Fibroblast of skin of abdomen (primary cell): ENCODE measurements at regions not wholly inside any gene's neighbourhood (a gene's known extent, or its start where the extent isn't known, plus 50 kb on each side); places are given as distances from the start of the nearest gene placed in this dataset.

ENCODE experiments used
- DNase-seq: peaks from one replicate; pipeline ENCODE4 v3.0.0-alpha.2; 2013

DNA sequence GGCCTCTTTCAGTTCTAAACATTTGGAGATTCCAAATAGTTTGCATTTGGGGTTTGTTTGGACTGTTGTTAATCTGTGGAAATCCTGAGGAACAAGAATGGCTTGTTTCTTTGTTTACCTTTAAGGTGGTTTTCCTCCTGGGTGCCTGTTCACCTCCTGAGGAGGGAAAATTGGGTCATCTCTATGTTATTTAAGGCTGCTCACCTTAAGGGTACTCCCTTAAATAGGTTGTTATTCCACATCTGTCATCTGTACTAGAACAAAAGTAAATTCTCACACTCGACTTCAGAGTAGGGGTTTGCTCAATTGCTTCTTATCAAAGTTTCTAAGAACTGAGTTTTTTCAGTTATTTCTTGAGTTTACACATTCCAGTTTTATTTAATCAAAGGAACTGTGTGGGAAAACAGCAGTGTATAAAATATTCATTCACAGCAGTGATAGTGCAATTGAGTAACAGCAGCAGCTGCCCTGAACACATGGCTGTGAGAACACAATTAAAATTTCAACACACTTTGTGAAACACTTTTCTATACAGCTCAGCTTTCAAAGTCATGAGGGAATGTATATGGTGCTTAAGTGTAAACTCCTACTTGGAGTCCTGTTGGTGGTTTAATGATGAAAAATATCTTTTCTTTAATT, 238.5 kb upstream of the PGRMC2 start:
- DNase-seq = peak; percentile 46

DNA sequence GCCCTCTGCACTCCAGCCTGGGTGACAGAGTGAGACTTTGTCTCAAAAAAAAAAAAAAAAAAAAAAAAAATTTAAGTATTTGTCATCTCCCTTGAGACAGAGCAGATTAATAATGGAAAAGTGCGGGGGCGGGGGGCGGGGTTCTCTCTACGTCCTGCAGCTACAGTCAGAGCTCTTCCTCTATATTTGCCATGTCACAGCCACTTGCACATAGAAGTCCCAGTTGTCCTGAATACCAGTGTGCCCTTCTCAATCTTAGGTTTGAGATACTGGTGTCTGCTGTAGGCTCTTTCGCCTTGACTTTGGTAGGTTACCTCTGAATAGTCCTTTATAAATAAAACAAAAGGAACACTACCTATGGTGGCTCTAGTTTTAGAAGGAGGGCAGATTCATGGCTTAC, 237.8 kb upstream of the PGRMC2 start:
- DNase-seq = peak; percentile 39

DNA sequence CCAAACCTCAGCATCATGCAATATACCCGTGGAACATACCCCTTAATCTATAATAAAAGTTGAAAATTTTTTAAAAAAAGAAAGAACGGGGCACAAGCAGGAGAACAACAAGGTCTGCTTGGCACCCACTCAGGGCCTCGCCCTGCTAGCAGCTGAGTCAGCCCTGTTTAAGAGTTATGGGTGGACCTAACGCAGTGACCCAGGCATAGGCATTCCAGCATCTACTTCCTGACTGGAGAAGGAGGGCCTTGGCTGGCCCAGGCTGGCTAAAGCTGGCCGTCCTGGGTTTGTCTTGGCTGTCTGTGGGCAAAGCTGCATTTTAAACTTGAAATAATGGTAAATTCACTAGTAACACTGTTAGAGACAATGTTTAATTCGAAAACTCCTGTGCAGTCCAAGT, 236.7 kb upstream of the PGRMC2 start:
- DNase-seq = peak; percentile 55

DNA sequence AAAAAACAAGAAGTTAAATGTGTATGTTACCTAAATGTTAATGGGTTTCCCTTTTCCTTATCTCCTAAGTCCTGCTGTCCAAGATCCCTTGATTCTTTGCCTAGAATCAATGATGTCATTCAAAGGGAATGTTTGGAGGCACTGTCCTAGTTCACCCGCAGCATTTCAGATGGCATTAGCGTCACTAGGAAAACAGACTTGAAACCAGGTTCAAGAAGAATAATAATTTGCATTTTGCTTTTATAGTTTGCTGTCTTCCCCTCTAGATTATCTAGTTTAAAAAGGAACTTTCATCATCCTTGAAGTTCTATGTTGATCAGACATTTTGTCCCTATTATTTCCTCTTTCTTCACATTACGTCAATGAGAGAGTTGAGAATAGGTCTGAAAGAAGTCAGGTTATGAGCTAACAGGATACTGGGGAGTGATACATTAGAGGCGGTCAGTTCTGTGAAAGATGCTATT, 234.1 kb upstream of the PGRMC2 start:
- peak; percentile 25 for DNase-seq

DNA sequence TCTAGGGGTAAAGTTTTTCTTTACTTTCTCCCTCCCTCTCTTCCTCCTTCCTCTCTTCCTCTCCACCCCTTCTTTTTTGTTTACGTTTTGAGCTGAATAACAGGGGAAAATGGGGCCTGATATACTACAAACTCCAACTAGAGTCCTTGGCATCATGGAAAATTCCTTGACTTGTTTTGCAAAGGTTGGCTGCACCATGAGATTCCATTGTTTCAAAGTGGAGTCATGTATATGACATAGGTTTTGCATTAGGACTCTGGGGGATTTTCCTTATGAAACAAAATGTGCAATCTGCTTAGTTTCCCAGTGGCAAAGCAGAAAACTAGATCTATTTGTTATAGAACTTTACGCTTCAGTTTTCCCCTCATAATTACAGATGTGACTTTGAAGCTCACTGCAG, 233.5 kb upstream of the PGRMC2 start:
- DNase-seq = peak; percentile 30

DNA sequence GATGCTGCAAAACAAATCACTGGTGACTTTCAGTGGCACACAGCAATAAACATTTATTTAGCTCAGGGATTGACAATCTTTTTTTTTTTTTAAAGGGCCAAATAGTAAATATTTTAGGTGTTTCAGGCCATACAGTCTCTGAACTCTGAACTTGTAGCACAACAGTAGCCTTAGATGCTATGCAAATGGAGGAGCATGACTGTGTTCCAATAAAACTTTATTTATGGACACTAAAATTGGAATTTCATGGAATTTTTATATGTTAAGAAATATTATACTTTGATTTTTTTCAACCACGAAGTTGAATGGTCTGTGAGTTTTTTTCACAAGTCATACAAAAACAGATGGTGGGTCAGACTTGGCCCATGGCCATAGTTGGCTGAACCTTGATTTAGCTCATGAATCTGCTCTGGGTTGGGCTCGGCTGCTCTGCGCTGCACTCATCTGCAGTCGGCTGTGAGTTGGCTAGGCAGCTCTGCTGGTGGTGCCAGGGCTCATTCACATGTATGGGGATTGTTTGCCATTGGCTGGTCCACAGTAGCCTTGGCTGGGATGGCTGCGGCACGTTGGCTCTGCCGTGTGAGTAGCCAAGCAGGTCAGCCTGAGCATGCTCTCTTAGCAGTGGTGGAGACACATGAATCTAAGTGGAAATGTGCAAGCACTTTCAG, 231.7 kb upstream of the PGRMC2 start:
- peak; percentile 53 for DNase-seq

DNA sequence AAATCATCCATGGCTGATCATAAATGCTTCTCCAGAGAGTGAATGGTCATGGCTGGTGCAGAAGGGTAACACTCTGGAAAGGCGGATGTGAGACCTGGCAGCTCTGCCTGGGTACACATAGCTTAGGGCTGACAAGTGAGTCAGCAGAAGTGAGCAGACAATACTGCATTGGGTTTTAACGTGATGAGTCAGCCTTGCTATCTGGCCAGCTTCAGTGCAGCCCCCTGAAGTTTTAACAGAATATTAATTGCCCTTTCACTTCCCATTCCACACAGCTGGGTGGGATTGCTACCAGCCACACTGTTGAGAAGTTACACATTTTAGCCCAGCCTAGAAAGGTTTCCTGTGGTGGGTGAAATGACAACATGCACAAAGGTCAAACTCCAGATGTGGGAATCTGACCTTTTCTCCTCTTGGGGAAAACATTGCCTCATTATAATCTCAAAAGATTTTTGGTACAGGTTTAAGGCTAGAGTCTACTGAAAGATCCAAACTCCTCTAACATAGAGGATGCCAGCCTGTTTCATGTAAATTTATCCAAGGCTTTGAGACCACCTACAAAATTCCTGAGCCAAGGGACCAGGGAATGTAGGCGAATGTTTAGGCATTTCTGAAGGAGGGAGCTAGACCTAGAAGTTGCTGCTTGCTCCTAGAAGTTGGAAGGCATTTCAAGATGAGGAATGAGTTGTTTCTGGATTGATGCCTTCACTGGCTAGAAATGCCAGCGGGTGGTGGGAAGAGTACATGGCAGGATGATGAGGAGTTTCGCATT, 230.3 kb upstream of the PGRMC2 start:
- peak; percentile 98 for DNase-seq

DNA sequence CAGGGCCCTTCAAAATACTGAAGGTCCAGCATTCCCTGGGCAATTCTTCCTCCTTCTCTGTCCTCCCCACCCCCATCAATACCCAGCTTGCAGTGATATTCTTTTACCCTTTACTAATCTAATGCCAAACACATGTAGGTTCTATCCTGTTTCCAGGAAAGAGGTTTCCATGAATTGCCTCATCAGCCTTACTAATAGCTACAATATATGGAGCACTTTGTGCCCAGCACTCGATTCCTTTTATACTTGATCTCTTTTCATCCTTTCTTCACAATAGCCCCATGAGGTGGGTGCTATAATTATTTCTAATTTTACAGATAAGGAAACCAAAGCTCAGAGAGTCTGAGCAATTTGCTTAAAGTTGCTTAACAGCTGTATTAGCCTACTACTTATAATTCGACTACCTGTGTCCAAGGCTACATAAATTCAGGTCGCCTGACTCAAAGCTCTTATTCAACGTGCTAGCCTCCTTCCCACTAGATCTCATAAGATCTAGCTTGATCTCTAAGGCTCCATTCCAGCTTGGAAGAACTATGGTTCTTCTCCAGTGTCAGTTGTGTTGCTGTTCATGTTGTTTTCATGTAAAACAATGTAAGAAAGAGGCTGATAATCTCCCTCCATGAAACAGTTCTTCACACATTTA, 229.6 kb upstream of the PGRMC2 start:
- DNase-seq = peak; percentile 88

DNA sequence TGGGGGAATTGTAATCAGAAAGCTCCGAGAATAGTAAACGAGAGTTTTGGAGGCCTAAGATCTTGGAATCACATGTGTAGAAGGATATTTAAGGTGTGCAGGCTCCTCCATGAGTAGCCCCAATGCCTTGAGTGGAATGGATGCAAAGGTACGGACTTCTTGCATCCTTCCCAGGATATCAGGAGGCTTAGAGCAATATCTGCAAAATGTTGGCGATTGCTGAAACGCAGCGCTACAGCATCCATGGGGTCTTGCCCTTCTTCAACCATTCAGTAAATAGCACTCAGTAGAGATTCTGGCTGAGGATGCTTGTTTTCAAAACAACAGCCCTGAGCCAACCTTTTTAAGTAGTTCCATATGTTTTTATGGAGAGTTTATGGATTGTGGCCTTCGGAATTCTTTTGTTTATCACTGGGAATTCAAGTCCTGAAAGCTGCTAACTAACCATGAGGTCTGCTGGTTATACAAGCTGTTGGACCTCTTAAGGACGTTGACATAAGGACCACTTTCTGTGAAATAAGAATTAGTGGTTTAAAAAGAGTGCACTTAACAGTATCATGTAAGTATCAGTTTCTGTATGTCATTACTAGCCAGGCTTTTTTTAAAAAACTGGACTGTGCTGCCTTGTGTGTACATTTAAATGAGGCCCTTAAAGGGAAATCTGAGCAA, 228.8 kb upstream of the PGRMC2 start:
- DNase-seq = peak; percentile 91

DNA sequence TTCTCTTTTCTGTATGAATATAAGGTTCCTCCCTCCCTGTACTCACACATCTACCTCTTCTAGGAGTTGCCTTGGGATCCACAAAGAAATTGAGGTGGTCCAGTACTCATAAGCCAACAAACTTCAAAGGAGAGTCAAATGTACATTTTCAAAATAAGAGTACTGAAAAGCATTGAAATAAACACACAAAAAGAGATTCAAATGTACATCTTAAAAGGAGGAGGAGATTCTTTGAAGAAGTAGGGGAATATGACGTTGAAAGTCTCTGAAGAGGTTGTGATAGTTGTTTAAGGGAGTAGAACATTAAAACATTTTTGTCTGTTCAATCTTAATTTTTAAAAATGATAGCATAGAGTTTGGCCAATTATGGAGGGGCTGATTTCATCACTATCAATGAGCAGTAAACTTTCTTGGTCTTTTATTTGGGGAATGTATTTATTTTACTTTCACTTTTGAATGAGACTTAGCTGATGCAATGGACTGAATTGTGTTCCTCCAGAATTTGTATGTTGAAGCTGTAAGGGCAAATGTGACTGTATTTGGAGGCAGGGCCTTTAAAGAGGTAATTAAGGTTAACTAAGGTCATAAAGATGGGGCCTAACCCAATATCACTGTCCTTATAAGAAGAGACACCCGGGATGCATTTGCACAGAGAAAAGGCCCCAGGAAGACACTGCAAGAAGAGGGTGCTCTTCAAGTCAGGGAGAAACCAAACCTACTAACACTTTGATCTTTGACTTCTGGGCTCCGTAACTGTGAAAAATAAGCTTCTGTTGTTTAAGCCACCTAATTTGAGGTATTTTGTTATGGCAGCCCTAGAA, 226.3 kb upstream of the PGRMC2 start:
- DNase-seq = peak; percentile 69

DNA sequence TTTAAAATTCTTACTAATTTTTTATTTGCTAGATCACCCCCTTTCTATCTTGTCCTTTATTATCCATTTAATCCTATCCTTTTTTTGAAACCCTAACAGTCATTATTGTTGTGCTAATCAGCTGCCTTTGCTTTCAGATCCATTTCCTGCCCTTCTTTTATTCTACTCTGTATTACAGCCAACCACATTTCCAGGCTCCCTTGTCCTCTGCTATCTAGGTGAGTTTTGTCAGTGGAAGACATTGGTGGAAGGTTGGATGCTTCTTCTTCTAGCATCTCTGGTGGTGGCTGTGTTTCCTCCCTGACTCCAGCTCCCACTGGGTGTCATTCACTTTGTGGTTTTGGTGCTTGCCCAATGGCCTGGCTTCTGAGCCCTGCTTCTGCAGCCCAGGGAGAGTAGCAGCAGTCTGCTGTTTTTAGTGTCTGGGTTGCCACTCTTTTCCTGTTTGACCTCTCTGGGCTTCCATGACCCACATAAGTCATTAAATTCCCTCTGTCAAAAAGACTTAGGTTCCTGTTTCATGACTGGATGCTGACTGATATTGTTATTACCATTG, 225.2 kb upstream of the PGRMC2 start:
- peak; percentile 13 for DNase-seq

DNA sequence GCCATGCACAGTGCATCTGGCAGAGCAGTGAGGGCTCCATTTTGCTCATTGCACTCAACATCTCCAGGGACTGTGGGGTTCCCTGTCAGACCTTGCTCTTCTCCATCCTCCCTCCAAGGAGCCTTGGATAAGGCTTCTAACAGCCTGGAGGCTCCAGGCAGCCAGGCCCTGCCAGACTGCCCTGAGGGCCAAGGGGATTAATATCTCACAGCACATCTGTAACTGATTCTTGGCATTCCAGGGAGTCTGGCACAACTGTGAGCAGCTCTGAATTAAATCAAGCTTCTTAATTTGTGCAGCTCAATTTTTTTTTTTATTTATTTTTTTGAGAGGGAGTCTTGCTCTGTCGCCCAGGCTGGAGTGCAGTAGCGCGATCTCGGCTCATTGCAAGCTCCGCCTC, 224.5 kb upstream of the PGRMC2 start:
- DNase-seq = peak; percentile 65

DNA sequence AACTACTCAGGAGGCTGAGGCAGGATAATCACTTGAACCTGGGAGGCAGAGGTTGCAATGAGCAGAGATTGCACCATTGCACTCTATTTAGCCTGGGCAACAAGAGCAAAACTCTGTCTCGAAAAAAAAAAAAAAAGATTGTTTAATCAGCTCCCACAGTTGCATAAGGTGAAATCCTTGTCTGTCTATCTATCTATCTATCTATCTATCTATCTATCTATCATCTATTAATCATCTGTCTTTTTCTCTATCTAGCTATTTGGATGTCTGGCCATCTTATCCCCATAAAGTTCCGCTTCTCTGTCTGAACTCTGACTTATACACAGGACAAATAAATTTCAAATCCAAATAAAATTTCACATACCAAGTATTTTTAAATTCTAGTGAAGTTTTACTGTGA, 223.2 kb upstream of the PGRMC2 start:
- DNase-seq = no peak

DNA sequence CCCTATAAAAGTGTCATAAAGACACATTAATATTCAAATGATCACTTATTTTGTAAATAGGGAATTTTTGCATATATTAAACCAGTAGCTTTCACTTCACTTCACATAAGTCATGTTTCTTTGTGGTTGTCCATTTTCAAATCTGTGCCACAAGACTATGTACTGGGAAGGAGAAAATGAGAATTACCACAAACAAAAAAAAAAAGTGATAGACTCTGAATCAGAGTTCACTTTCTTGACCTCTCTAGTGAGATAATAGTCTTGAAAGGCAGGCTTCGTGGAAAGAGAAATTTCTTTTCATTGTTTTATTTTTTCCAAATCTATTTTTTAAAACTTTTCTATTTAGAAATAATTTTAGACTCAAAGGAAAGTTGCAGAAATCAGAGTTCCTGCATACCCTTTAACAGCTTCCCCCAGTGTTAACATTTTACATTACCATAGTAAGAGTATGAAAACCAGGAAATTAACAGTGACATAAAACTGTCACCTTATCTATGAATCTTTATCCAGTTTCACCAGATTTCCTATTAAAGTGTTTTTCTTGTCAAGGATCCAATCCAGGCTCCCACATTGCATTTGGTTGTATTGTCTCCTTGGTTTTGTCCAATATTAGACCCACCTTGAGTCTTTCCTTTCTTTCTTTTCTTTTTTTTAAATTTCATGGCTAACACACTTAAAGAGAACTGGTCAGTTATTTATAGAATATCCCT, 215.4 kb upstream of the PGRMC2 start:
- DNase-seq = no peak

DNA sequence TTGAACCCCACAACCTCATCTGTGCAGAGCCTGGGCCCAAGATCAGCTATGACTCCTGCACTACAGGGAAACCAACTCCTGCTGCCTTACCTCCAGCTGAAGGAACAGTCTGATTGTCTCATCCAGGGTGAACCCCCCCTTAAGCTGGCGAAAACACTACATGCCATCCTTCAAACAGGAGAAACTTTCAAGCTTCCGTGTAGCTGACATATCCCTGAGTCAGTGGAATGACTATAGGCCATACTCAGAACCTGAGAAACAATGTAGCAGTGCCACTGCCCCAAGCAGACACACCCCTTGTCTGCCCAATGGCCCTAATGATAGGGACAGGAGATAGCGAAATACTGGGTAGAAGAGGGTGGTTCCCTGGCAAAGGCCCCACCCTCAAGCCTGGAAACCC, 213.6 kb upstream of the PGRMC2 start:
- DNase-seq = no peak

DNA sequence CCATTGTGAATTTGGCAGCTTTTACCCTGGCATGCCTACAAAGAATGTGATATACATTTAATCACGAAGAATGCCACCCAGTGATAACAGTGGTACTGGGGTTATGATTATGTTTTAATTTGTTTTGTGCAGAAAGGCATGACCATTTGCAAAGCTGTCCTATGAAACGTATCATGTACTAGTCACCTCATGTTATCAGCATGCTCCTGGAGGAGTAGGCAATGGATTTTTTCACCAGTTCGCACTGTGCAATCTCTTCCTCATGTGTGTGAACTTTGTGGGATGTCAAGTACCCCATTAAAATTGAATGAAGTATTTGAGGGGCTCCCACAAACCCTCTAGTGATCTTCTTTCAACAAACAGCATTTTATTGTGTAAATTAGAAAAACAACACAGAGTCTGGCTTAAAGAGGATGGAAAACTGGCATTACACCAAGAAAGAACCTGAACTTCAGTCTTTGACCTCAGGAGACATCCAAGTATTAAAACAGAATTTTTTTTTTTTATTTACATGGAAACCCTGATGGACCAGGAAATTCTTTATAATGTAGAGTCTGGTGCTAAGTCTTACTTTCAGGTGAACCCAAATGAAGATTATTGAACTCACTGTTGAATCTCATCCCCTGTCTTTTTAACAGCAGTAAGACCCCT, 200.6 kb upstream of the PGRMC2 start:
- no peak for DNase-seq

DNA sequence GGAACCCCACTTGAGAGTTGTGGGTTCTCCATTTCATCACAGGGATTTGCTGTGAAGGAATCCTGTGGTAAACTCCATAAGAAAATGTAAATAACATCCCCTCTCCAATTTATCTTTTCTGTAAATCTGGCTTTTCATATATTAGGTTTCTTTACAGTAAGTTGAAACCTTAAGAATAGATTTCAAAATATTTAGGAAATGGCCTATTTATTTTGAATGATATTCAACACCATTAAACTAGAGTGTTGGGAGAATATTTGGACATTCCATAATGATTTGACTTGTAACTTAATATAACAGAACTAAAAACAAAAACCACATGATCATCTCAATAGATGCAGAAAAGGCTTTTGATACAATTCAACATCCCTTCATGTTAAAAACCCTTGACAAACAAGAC, 197.3 kb upstream of the PGRMC2 start:
- no peak for DNase-seq

DNA sequence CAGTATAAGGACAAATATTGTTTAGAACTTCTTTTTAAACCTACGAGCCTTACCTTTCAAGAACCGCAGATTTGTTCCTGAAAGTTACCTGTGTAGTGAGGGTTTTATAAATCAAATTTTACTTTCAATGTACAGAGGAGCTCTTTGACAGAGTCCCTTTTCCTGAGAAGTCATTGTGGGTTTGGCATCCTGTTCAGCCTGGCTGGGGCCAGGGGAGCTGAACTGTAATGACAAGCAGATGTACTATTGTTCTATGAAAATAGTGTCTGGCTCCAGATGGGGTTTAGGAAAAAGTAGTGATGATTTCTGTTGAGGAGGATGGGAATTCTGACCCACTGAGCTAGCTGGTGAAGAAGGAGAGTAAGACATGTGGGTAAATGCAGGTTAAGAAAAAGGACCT, 196.2 kb upstream of the PGRMC2 start:
- peak; percentile 82 for DNase-seq

DNA sequence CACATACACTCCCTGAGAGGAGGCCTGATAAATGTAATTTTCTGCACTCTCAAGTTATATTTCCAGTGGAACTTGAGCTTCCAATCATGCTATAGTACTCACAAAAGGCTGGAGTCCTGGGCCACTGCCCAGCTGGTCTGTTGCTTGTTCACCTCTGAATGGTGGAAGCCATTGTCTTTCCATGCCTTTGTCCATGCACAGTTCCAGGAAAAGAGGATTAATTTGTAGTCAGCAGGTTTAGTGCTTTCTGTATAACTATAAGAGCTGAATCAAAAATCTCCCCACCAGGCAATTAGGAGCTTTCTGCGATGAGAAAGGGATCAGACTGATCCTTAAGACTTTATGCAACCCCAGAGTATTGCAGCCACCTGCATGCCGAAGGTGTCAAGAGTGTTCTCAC, 195.4 kb upstream of the PGRMC2 start:
- DNase-seq = no peak
